ENCODE measurements at regions not wholly inside any gene's neighbourhood (a gene's known extent, or its start where the extent isn't known, plus 50 kb on each side); places are given as distances from the start of the nearest gene placed in this dataset.

DNA sequence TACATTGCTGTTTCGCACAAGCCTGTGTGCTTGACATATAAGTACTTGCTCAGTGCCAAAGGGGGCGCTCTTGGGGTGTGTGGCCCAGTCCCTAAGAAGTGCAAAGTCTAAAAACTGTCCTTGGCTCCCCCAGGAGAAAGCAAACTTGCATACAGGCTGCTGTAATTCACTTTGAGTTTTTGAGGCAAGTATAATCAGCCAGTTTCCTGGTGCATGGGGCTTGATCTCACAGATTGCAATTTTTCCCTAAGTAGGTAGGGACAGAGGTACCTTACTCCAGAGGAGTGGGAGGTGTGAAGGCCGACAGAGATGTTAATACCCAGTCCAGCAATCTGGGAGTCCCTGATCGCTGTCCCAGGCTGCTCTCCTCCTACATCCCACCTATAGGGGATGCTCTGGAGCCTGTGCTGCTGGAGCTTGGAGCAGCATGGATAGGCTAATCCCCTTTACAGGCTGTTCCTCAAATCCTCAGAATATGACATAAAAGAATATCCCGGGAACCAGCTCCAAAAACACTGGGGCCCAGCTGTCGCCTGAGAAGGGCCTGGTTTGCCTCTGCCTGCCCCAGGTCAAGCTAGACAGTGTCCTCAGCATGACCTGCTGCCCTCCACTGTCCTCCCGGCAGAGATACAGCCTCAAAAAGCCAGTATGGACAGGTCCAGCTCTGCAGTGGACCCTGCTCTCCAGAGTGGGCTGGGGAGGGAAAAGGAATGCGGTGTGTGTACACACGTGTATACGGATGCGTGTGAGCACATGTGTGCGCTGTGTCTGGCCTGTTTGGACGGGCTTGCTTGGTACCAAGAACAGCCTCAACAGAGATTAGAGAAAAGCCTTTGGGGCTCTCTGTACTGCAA lies 136.5 kb upstream of the HAAO start:
- DNase-seq: peak; percentile 70

GRCh38 chr2:42928161-42928691 lies 135.8 kb upstream of the HAAO start:
- DNase-seq: no peak

DNA sequence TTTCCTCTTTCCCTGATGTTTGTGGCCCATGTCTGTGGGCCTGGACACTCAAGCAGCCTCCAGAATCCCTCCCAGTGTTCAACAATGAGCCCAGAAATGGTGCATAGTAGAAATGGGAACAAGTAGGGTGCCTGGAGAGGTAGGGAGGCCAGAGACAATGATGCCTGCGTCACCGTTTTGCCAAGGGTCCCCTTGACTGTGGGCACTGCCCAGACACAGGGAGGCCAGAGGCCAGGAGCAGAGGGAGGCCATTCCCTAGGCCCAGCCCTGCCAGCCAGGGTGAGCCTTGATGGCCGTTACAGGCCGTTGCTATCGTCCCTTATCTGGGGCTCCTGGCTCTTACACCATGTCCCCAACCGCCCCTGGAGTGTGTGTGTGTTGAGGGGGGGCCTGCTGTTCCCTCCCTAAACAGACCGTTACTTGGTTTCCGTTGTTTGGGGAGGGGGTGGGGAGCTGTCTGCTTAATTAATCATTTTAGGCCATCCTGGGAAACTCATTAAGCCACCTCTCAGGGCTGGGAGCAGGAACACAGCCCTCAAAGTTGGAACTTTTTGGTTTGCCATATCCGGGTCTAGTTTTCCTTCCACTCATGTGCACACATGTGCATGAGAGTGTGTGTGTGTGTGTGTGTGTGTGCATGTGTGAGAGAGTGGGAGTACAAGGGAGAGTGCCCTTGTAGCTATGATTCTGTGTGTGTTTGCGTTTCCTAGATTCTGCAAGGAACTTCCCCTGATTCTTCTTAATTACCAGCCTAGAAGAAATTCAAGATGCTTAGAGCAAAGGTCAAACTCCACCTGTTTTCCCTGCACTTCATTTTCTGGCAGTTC lies 135.2 kb upstream of the HAAO start:
- no peak for DNase-seq

GRCh38 chr2:42926434-42927333 lies 134.3 kb upstream of the HAAO start:
- DNase-seq: no peak

GRCh38 chr2:42925742-42926433 lies 133.5 kb upstream of the HAAO start:
- no peak for DNase-seq

- no peak for DNase-seq
These were observed 132.1 kb upstream of the HAAO start for GRCh38 chr2:42924418-42924886.

GRCh38 chr2:42923580-42924417 lies 131.4 kb upstream of the HAAO start:
- DNase-seq: no peak

DNA sequence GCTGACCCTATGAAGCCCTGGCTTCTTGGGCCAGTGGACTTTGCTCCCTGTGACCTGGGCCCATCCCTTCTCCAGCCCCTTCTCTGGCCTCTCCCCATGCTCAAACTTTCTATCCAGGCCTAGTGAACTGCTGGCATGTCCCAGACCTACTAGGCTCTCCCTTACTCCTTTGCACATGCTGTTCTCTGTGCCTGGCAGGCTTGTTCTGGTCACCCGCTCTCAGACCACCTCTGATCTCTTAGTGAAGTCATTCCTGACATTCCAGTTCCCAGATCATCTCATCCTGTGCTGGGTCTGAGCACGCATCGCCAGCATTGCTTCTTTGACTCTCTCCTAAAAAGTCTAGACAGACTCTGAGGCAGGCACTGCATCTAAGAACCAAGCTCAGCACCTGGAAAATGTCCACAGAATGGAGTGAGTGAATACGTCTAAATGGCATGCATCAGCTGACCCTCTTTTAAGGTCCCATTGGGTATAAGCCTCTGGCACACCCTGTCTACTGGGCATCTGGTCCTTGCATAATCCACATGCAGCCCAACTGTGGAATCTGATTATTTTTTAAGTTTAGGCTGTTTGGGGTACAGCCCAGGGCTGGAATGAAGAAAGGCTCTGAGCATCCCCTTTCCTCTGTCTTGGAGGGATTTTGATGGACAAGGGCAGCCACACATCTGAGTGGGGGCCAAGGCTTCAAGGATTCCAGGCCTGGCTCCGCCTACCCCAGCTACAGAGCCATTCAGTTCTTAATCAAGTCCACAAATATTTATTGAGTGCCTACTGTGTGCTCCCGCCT lies 130.6 kb upstream of the HAAO start:
- DNase-seq: no peak

DNA sequence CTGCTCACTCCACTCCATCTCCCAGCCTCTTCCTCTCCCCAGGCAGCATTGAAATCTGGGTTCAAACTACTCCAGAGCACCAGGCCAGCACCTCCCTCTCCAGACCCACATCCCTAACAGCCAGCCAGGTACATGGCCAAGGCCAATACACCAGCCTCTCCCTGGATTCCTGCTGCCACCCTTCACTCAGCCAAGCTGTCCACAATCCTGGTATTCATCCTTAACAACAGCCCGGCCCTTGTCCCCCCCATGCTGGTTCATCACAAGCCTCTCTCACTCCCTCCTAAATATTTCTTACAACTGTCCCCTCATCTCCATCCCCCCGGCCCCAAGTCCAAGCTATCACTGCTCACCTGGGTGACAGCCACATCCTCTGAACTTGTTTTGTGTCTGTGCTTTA lies 129.9 kb upstream of the HAAO start:
- no peak for DNase-seq

DNA sequence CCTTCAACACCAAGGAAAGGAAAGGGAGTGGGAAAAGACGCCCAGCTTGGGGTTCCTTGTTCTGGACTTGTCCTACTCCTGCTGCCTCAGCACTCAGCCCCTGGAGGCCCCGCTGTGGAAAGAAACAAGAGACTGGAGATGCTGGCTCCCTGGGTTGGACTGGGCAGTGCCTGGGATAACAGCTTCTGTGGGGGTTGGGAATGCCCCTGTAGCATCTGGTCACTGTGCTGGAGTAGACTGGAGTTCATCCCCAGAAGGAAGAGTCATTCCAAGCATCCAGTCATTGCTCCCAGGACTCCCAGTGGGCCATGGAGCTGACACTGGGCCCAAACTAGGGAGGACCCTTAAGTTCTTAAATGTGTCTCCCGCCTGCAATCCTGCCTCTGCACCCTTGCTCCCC lies 129.3 kb upstream of the HAAO start:
- DNase-seq: no peak

DNA sequence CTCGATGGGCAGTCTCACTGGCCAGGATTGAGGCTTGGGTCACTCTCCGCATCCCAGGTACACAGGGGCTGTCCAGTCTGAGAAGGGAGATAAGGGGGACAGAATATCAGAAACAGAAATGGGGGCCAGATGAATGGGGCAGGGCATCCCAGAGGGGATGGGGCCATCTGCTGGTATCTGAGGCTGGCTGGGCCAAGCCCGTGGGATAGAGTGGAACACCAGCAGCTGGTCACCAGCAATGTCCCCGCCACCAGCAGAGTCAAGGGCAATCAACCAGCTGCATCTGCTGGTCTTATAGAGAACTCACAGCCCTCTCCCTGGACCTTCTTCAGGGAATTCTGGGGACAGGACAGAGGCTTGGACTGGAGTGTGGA lies 128.8 kb upstream of the HAAO start:
- no peak for DNase-seq

- no peak for DNase-seq
These were observed 128.2 kb upstream of the HAAO start for GRCh38 chr2:42920446-42921146.

DNA sequence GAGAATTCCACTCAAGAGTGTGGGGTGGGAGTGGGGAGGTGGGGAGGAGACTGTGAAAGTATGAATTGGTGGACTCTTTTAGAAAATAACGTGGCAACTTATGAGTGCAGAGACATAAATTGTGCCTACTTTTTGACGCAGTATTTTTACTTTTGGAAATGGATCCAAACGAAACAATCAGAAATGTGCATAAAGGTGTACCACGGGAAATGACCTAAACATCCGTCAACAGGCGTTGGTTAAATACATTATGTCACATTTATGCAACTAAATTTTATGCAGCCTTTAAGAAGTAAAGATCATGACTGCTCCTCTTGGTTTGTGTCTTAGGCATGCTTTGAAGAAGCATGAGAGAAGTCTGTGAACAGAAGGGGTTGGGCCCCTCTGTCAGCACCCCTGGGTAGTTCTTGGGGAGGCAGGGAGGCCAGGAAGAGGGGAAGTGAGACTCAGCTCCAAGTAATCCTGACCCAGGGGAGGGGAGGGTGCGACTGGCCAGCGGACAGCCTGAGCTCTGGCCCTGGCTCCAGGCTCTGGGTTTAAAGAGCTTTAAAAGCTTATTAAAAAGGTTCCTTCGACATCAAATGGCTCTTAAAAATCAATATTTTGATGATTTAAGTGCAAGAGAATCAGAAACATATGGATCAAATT lies 126.4 kb upstream of the HAAO start:
- DNase-seq: no peak

GRCh38 chr2:42918041-42918440 lies 125.7 kb upstream of the HAAO start:
- DNase-seq: no peak

- DNase-seq: no peak
These were observed 125.1 kb upstream of the HAAO start for GRCh38 chr2:42917425-42917927.

- no peak for DNase-seq
These were observed 123.9 kb upstream of the HAAO start for GRCh38 chr2:42916324-42916723.

DNA sequence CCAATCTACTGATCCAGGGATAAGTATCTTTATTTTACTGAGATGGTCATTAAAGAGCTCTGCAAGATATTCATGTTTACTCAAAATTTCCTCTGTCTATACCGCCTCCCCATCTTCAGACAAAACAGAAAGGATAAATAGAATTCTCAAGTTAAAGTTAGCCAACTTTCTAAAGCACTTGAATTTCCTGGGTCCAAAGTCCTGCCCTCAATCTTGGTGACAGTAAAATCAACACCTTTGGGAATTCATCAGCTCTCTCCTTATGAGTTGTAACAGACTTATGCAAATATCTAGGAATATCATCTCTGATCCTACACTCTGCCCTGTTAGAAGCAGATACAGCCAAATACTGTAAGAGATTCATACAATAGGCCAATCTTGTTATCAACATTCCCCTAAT lies 122.5 kb upstream of the HAAO start:
- DNase-seq: no peak

GRCh38 chr2:42914314-42914713 lies 121.9 kb upstream of the HAAO start:
- no peak for DNase-seq
